Testis (tissue), 2 donors: ENCODE measurements at regions not wholly inside any gene's neighbourhood (a gene's known extent, or its start where the extent isn't known, plus 50 kb on each side); places are given as distances from the start of the nearest gene placed in this dataset.

Experiments used
- DNase-seq: peaks from one replicate; pipeline ENCODE4 v3.0.0-alpha.2; 2019
- H3K27ac ChIP-seq, 2 donors: fragments of 200-600 bp; sonication (generic); one replicate each; pipeline ENCODE4 v1.5.1; 2019
- H3K27me3 ChIP-seq: fragments of 200-600 bp; sonication (generic); one replicate; pipeline ENCODE4 v1.5.1; 2019
- H3K36me3 ChIP-seq: fragments of 200-600 bp; sonication (generic); one replicate; pipeline ENCODE4 v1.5.1; 2017; ENCODE audit warnings: low read depth; ENCODE audit errors: missing control alignments
- H3K4me1 ChIP-seq: fragments of 200-600 bp; sonication (generic); one replicate; pipeline ENCODE4 v1.5.1; 2019
- H3K4me3 ChIP-seq, 2 donors: fragments of 200-600 bp; sonication (generic); one replicate each; pipeline ENCODE4 v1.5.1; 2017 to 2019
- H3K9me3 ChIP-seq: fragments of 200-600 bp; sonication (generic); one replicate; pipeline ENCODE4 v1.5.1; 2017
- POLR2A ChIP-seq: fragments of 450-650 bp; IDR thresholded peaks from one replicate; pipeline ENCODE4 v1.6.1; 2017; ENCODE audit warnings: antibody characterized with exemption, mild to moderate bottlenecking, moderate library complexity
- WGBS, 2 donors: methylation state at CpG; one replicate each; pipeline ENCODE4 v1.1.5; 2018; 5-methylcytosine and 5-hydroxymethylcytosine counted together
- intact Hi-C: fragments of 100-400 bp; cut with DNase I; formaldehyde crosslinking; loops from one replicate; pipeline ENCODE4 v1.15.1; 2023; ENCODE audit warnings: low total_unique reads
- TF ChIP-seq, protein P1 (sequence below), 3 experiments: fragments of 450-650 bp in 2 of 3; fragments of 200-600 bp in 1 of 3; sonication (generic) in 1 of 3; IDR thresholded peaks; one replicate each; pipeline ENCODE4 v1.5.1; 2016 to 2019; ENCODE audit warnings: antibody characterized with exemption in 3 of 3, mild to moderate bottlenecking in 2 of 3, moderate library complexity in 1 of 3

DNA sequence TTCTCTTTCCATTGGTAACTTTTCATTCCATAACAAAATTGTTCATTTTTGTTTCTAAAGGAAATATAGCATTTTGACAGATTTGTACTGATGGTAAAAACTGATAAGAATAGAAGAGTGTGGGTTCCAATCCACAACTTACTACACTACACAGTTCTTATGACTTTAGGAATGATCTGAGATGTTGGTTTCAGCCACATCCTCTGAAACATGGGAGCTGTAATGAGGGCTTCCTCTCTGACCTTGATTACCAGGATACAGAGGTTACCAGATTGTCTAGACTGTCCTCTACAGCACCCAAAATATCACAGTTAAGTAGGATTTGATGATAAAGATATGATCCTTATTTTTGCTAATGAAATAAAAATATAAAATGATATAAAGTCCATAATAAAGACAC lies 1184.6 kb downstream of the FLRT2 start:
- H3K9me3 ChIP-seq = no peaks in the 10 kb centered on the region
- DNase-seq = no peak
- no peak overlapping the region for H3K27ac ChIP-seq
- TF ChIP-seq POLR2A = no peak
- TF ChIP-seq, protein P1, sequence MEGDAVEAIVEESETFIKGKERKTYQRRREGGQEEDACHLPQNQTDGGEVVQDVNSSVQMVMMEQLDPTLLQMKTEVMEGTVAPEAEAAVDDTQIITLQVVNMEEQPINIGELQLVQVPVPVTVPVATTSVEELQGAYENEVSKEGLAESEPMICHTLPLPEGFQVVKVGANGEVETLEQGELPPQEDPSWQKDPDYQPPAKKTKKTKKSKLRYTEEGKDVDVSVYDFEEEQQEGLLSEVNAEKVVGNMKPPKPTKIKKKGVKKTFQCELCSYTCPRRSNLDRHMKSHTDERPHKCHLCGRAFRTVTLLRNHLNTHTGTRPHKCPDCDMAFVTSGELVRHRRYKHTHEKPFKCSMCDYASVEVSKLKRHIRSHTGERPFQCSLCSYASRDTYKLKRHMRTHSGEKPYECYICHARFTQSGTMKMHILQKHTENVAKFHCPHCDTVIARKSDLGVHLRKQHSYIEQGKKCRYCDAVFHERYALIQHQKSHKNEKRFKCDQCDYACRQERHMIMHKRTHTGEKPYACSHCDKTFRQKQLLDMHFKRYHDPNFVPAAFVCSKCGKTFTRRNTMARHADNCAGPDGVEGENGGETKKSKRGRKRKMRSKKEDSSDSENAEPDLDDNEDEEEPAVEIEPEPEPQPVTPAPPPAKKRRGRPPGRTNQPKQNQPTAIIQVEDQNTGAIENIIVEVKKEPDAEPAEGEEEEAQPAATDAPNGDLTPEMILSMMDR (IDR thresholded peaks at IDR 0.05) = no peak
- H3K27me3 ChIP-seq = no peaks in the 10 kb centered on the region
- H3K4me1 ChIP-seq = no peaks in the 10 kb centered on the region
- intact Hi-C loops = no loop called here
- no peak overlapping the region for H3K4me3 ChIP-seq
- H3K36me3 ChIP-seq = no peaks in the 10 kb centered on the region

DNA sequence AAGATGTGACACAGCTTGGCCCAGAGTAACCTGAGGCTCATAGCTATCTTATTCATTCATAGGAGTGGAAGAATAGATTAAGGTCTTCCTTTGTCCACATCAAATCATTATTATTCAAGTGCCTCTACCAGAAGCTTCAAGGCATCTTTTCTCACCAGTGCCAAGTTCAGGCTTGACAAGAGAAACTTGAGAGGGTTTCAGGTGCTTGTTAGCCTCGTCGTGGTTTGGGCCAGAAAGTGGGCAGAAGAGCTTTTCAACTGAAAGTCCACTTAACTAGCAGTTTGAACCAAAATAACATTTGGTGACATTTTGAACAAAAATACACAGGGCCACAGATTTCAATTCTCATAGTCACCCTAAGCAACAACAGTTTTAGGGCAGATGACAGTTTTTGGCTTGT lies 1184.2 kb downstream of the FLRT2 start:
- H3K36me3 ChIP-seq = no peaks in the 10 kb centered on the region
- H3K27ac ChIP-seq = no peak overlapping the region
- WGBS, 2 donors = 90 to 100% methylated on average over 2 of the region's 2 CpGs
- H3K4me3 ChIP-seq = no peak overlapping the region
- intact Hi-C loops = no loop called here
- DNase-seq = no peak
- TF ChIP-seq, protein P1 (IDR thresholded peaks at IDR 0.05) = no peak
- TF ChIP-seq POLR2A = no peak
- H3K9me3 ChIP-seq = no peaks in the 10 kb centered on the region
- H3K27me3 ChIP-seq = no peaks in the 10 kb centered on the region
- no peaks in the 10 kb centered on the region for H3K4me1 ChIP-seq

DNA sequence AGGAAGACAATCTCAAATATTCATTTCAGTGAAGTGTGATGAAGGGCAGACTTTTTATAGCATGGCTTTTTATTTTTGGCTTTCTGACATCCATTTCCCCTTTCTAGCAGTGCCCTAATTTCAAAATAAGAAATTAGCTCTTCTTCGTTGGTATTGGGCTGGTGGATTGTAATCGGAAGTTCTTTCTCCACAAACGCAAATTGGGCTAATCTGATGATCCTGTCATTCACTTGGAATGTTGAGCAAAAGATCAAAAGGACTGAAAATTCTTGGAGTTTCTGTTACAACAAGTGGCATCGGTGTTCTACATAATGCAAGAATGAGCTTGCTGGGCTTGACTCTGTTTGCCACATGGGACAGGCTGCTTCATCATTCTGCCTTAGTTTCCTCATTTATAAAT lies 1182.8 kb downstream of the FLRT2 start:
- Histone ChIP-seq H3K27ac (no peak overlapping the region), H3K4me3 (no peak overlapping the region), H3K4me1 (no peaks in the 10 kb centered on the region), H3K27me3 (no peaks in the 10 kb centered on the region), H3K36me3 (no peaks in the 10 kb centered on the region), H3K9me3 (no peaks in the 10 kb centered on the region)
- TF ChIP-seq, protein P1 (IDR thresholded peaks at IDR 0.05) = no peak
- TF ChIP-seq POLR2A = no peak
- DNase-seq = no peak
- 36 to 39% methylated on average over 4 of the region's 4 CpGs for WGBS, 2 donors
- intact Hi-C loops = no loop called here

DNA sequence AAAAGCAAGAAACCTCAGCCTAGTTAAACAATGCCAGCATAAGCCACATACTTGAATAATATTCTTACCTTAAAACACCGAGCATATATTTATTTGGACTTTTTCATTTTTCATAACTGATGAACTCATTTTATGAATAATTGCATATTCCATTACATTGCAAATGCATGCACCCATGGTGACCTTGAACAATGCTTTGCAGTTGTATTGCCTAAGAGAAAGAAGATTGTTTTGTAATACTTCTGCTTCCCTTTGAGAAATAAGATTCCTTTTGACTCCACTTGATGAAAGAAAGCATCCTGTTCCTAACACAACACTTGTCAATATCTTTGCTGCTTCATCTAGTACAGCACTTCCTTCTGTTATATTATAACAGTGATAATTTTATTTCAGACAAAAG lies 1182.2 kb downstream of the FLRT2 start:
- 81 to 87% methylated on average over 1 of the region's 1 CpG for WGBS, 2 donors
- no peak overlapping the region for H3K4me3 ChIP-seq
- H3K4me1 ChIP-seq = no peaks in the 10 kb centered on the region
- H3K27ac ChIP-seq = no peak overlapping the region
- H3K36me3 ChIP-seq = no peaks in the 10 kb centered on the region
- intact Hi-C loops = no loop called here
- TF ChIP-seq POLR2A = no peak
- TF ChIP-seq, protein P1 (IDR thresholded peaks at IDR 0.05) = no peak
- no peaks in the 10 kb centered on the region for H3K27me3 ChIP-seq
- H3K9me3 ChIP-seq = no peaks in the 10 kb centered on the region
- DNase-seq = no peak

DNA sequence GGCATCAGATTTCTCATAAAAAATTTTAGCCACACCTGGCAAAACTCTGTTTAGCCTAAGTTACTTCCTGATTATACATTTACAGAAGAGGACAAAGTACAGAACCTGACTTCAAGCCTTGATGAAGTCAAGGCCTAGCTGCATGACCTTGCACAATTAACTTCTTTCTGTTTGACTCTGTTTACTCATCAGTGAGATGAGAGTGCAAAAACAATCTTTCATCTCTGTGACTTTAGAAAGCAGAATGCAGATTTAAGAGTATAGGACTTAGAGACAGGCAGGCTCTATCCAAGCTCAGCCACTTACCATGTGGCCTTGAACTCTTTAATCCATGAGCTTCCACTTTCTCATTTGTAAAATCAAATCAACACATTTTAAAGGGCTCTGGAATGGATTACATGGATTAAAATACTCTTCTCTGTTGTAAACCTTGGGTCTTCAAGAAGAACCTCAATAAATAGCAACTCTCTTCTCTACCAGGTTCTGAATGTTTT lies 1178.9 kb downstream of the FLRT2 start:
- H3K4me1 ChIP-seq = no peaks in the 10 kb centered on the region
- intact Hi-C loops = no loop called here
- no peaks in the 10 kb centered on the region for H3K27me3 ChIP-seq
- no peaks in the 10 kb centered on the region for H3K9me3 ChIP-seq
- no peaks in the 10 kb centered on the region for H3K36me3 ChIP-seq
- TF ChIP-seq POLR2A = no peak
- TF ChIP-seq, protein P1 (IDR thresholded peaks at IDR 0.05) = no peak
- DNase-seq = no peak
- H3K4me3 ChIP-seq = no peak overlapping the region
- no peak overlapping the region for H3K27ac ChIP-seq
